NCI-H2029 treated with DMSO at 0.1 percent for 48 hours (cell line): ENCODE measurements at regions not wholly inside any gene's neighbourhood (a gene's known extent, or its start where the extent isn't known, plus 50 kb on each side); places are given as distances from the start of the nearest gene placed in this dataset.

ENCODE experiments used
- DNase-seq: peaks from one replicate; lab custom pipeline; 2025; lab: John Stamatoyannopoulos, UW

GRCh38 chr4:58205446-58206235 is 1095.5 kb upstream of the IGFBP7 start:
- DNase-seq, result no peak

- DNase-seq, result no peak
Observed at GRCh38 chr4:58192217-58192616, 1082.0 kb upstream of the IGFBP7 start.

GRCh38 chr4:58191109-58191508 is 1080.9 kb upstream of the IGFBP7 start:
- no peak for DNase-seq

GRCh38 chr4:58188316-58188715 is 1078.1 kb upstream of the IGFBP7 start:
- no peak for DNase-seq

GRCh38 chr4:58175024-58175423 is 1064.8 kb upstream of the IGFBP7 start:
- DNase-seq, result no peak

GRCh38 chr4:58166490-58166889 is 1056.3 kb upstream of the IGFBP7 start:
- DNase-seq, result no peak

GRCh38 chr4:58163156-58163555 is 1053.0 kb upstream of the IGFBP7 start:
- no peak for DNase-seq

GRCh38 chr4:58149404-58150085 is 1039.4 kb upstream of the IGFBP7 start:
- no peak for DNase-seq

- DNase-seq, result no peak
Observed at GRCh38 chr4:58144721-58145120, 1034.5 kb upstream of the IGFBP7 start.

GRCh38 chr4:58138786-58139668 is 1028.8 kb upstream of the IGFBP7 start:
- no peak for DNase-seq

- no peak for DNase-seq
Observed at GRCh38 chr4:58136604-58137003, 1026.4 kb upstream of the IGFBP7 start.

GRCh38 chr4:58127680-58128079 is 1017.5 kb upstream of the IGFBP7 start:
- DNase-seq, result no peak

- no peak for DNase-seq
Observed at GRCh38 chr4:58119298-58119697, 1009.1 kb upstream of the IGFBP7 start.

GRCh38 chr4:58113126-58113525 is 1002.9 kb upstream of the IGFBP7 start:
- no peak for DNase-seq

- DNase-seq, result no peak
Observed at GRCh38 chr4:58111818-58112217, 1001.6 kb upstream of the IGFBP7 start.

- no peak for DNase-seq
Observed at GRCh38 chr4:58093352-58093751, 983.2 kb upstream of the IGFBP7 start.

GRCh38 chr4:58090539-58090938 is 980.4 kb upstream of the IGFBP7 start:
- DNase-seq, result no peak

- DNase-seq, result no peak
Observed at GRCh38 chr4:58081356-58081755, 971.2 kb upstream of the IGFBP7 start.

- no peak for DNase-seq
Observed at GRCh38 chr4:58075724-58076123, 965.5 kb upstream of the IGFBP7 start.

GRCh38 chr4:58074382-58074781 is 964.2 kb upstream of the IGFBP7 start:
- DNase-seq, result no peak

- DNase-seq, result no peak
Observed at GRCh38 chr4:58070726-58071125, 960.5 kb upstream of the IGFBP7 start.

GRCh38 chr4:58064653-58065052 is 954.5 kb upstream of the IGFBP7 start:
- DNase-seq, result no peak
